PC-3 (cell line): ENCODE measurements at regions not wholly inside any gene's neighbourhood (a gene's known extent, or its start where the extent isn't known, plus 50 kb on each side); places are given as distances from the start of the nearest gene placed in this dataset.

Source experiments
- ATAC-seq: fragments of 200-7000 bp; cut with Tn5 transposase; 2 replicates; pipeline ENCODE4 v1.9.1; 2020; ENCODE audit warnings: mild to moderate bottlenecking, moderate library complexity
- BruUV-seq: library from RNA; stranded (reverse); fragments of 400-500 nt; replicated peaks from 2 replicates; lab custom pipeline; 2021; lab: Mats Ljungman, UMichigan
- CTCF ChIA-PET: fragments of 300-600 bp; sonication (Branson Sonifier 250); formaldehyde crosslinking; loops from one replicate; lab custom pipeline; 2022; ENCODE audit warnings: antibody characterized with exemption; lab: Charles Lee
- POLR2A ChIA-PET: fragments of 300-600 bp; sonication (Branson Sonifier 250); formaldehyde crosslinking; loops from one replicate; lab custom pipeline; 2022; ENCODE audit warnings: antibody characterized with exemption; ENCODE audit not compliant: unreplicated experiment; lab: Charles Lee
- DNase-seq: peaks from one replicate; pipeline ENCODE4 v3.0.0-alpha.2; 2015
- H2AFZ ChIP-seq: fragments of 300-600 bp; sonication (generic); 2 replicates; pipeline ENCODE4 v1.6.0; 2016; ENCODE audit warnings: antibody characterized with exemption, low read length
- H3F3A ChIP-seq: fragments of 300-600 bp; sonication (generic); one replicate; pipeline ENCODE4 v1.6.0; 2017; ENCODE audit warnings: antibody characterized with exemption, low read length, control low read depth, mild to moderate bottlenecking; ENCODE audit not compliant: unreplicated experiment
- H3K27ac ChIP-seq: fragments of 300-600 bp; sonication (generic); 2 replicates; pipeline ENCODE4 v1.5.1; 2016; ENCODE audit warnings: mild to moderate bottlenecking, low read length
- H3K27me3 ChIP-seq: fragments of 300-600 bp; sonication (generic); 2 replicates; pipeline ENCODE4 v1.6.1; 2016; ENCODE audit warnings: low read length, mixed read lengths
- H3K36me3 ChIP-seq: fragments of 300-600 bp; sonication (generic); 2 replicates; pipeline ENCODE4 v1.6.1; 2016; ENCODE audit warnings: low read depth, mixed run types, low read length, mixed read lengths
- H3K4me1 ChIP-seq: fragments of 300-600 bp; sonication (generic); 2 replicates; pipeline ENCODE4 v1.5.1; 2016; ENCODE audit warnings: low read length; ENCODE audit not compliant: insufficient read depth
- H3K4me2 ChIP-seq: fragments of 300-600 bp; sonication (generic); 2 replicates; pipeline ENCODE4 v1.6.0; 2016; ENCODE audit warnings: low read length
- H3K4me3 ChIP-seq: fragments of 300-600 bp; sonication (generic); 2 replicates; pipeline ENCODE4 v1.5.1; 2016; ENCODE audit warnings: mild to moderate bottlenecking, low read length, mixed read lengths
- H3K79me2 ChIP-seq: fragments of 300-600 bp; sonication (generic); 2 replicates; pipeline ENCODE4 v1.6.1; 2017; ENCODE audit warnings: low read length, mixed read lengths
- H3K9ac ChIP-seq: fragments of 300-600 bp; sonication (generic); 2 replicates; pipeline ENCODE4 v1.6.0; 2016; ENCODE audit warnings: mild to moderate bottlenecking, low read length
- H3K9me2 ChIP-seq: fragments of 300-600 bp; sonication (generic); replicated peaks from 2 replicates; pipeline ENCODE4 v1.6.1; 2016; ENCODE audit warnings: mixed run types, low read length, mixed read lengths
- H3K9me3 ChIP-seq: fragments of 300-600 bp; sonication (generic); 2 replicates; pipeline ENCODE4 v1.6.1; 2016; ENCODE audit warnings: low read length, mixed read lengths
- H4K20me1 ChIP-seq: fragments of 300-600 bp; sonication (generic); 2 replicates; pipeline ENCODE4 v1.6.1; 2016; ENCODE audit warnings: low read length, mixed read lengths
- CTCF ChIP-seq: fragments of 300-600 bp; sonication (generic); conservative IDR thresholded peaks from 2 replicates; pipeline ENCODE4 v1.5.1; 2017; ENCODE audit warnings: antibody characterized with exemption, low read depth, mild to moderate bottlenecking, low read length
- EZH2 ChIP-seq: fragments of 300-600 bp; sonication (generic); IDR thresholded peaks from one replicate; pipeline ENCODE4 v1.6.1; 2017; ENCODE audit warnings: antibody characterized with exemption, mild to moderate bottlenecking, low read length; ENCODE audit not compliant: unreplicated experiment
- EZH2phosphoT487 ChIP-seq: fragments of 300-600 bp; sonication (generic); IDR thresholded peaks from 2 replicates; pipeline ENCODE4 v1.6.1; 2018; ENCODE audit warnings: mild to moderate bottlenecking, antibody characterized with exemption, low read length, borderline replicate concordance
- intact Hi-C: fragments of 100-400 bp; cut with micrococcal nuclease; formaldehyde crosslinking; loops from 2 replicates; pipeline ENCODE4 v1.9.0; 2023

- Histone ChIP-seq H3K4me2 (no peak overlapping the region), H3F3A (no peaks in the 10 kb centered on the region), H3K36me3 (no peaks in the 10 kb centered on the region), H3K27ac (no peak overlapping the region), H4K20me1 (no peaks in the 10 kb centered on the region), H3K9me3 (0 out of 2 replicates have a peak, but pooled peaks cover 6% of the 10 kb centered on the region), H2AFZ (no peak overlapping the region), H3K27me3 (no peaks in the 10 kb centered on the region), H3K9ac (no peak overlapping the region), H3K4me3 (no peak overlapping the region), H3K4me1 (no peaks in the 10 kb centered on the region), H3K9me2 (no peaks in the 10 kb centered on the region), H3K79me2 (no peaks in the 10 kb centered on the region)
- no peak for TF ChIP-seq EZH2
- TF ChIP-seq EZH2phosphoT487 = no peak
- no peak for TF ChIP-seq CTCF
- CTCF ChIA-PET = no interaction called here
- ATAC-seq (no peak), DNase-seq (no peak)
- intact Hi-C loops = no loop called here
- POLR2A ChIA-PET = no interaction called here
- BruUV-seq = no TSS peak
These were observed 214.3 kb downstream of the MYCN start for GRCh38 chr2:16154501-16155280.

- Histone ChIP-seq H3K9ac (no peak overlapping the region), H3K27ac (no peak overlapping the region), H3K27me3 (no peaks in the 10 kb centered on the region), H4K20me1 (no peaks in the 10 kb centered on the region), H3K4me1 (no peaks in the 10 kb centered on the region), H3K79me2 (no peaks in the 10 kb centered on the region), H3K4me3 (no peak overlapping the region), H3K9me2 (no peaks in the 10 kb centered on the region), H3K4me2 (no peak overlapping the region), H3F3A (no peaks in the 10 kb centered on the region), H3K36me3 (no peaks in the 10 kb centered on the region), H3K9me3 (0 out of 2 replicates have a peak, but pooled peaks cover 6% of the 10 kb centered on the region), H2AFZ (no peak overlapping the region)
- intact Hi-C loops = no loop called here
- no peak for ATAC-seq
- ChIA-PET CTCF (no interaction called here), POLR2A (no interaction called here)
- DNase-seq = no peak
- BruUV-seq = no TSS peak
- TF ChIP-seq EZH2 (no peak), EZH2phosphoT487 (no peak), CTCF (no peak)
These were observed 213.7 kb downstream of the MYCN start for GRCh38 chr2:16154061-16154460.

- Histone ChIP-seq H3K4me3 (no peak overlapping the region), H3K9me3 (0 out of 2 replicates have a peak, but pooled peaks cover 6% of the 10 kb centered on the region), H3K4me2 (no peak overlapping the region), H3K79me2 (no peaks in the 10 kb centered on the region), H3K36me3 (no peaks in the 10 kb centered on the region), H3K9ac (no peak overlapping the region), H2AFZ (no peak overlapping the region), H3K4me1 (no peaks in the 10 kb centered on the region), H3F3A (no peaks in the 10 kb centered on the region), H3K27ac (no peak overlapping the region), H3K27me3 (no peaks in the 10 kb centered on the region), H3K9me2 (no peaks in the 10 kb centered on the region), H4K20me1 (no peaks in the 10 kb centered on the region)
- no TSS peak for BruUV-seq
- no peak for TF ChIP-seq CTCF
- TF ChIP-seq EZH2phosphoT487 = no peak
- no peak for TF ChIP-seq EZH2
- POLR2A ChIA-PET = no interaction called here
- DNase-seq = no peak
- CTCF ChIA-PET = no interaction called here
- ATAC-seq = no peak
- intact Hi-C loops = no loop called here
These were observed 213.3 kb downstream of the MYCN start for GRCh38 chr2:16153754-16154035.
